ENCODE measurements at regions not wholly inside any gene's neighbourhood (a gene's known extent, or its start where the extent isn't known, plus 50 kb on each side); places are given as distances from the start of the nearest gene placed in this dataset.

DNA sequence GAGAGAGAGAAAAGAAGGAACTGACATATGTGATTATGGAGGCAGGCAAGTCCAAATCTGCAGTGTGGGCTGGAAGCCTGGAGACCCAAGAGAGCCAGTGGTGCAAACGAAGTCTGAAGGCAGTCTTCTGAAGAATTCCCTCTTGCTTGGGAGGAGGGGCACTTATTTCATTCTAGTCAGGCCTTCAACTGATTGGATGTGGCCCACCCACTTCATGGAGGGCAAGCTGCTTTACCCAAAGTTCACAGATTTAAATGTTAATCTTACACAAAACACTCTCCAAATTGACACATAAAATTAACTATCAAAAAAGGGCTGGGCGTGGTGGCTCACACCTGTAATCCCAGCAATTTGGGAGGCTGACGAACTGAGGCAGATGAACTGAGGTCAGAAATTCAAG, 103.5 kb upstream of the RAB3GAP2 start:
- H3K4me1 Mint-ChIP-seq, result peaks cover 10% of the 10 kb centered on the region
- DNase-seq (ENCODE audit: low spot score in 2 of 2, unreplicated experiment in 2 of 2), result no peak
- no peak for TF ChIP-seq CTCF (IDR thresholded peaks at IDR 0.05; ENCODE audit: unreplicated experiment)

GRCh38 chr1:220374449-220374848, 102.2 kb upstream of the RAB3GAP2 start:
- no peak overlapping the region for H3K27ac Mint-ChIP-seq
- H3K4me3 Mint-ChIP-seq, result no peak overlapping the region
- peaks cover 22% of the 10 kb centered on the region for H3K4me1 Mint-ChIP-seq
- no peak for TF ChIP-seq CTCF (IDR thresholded peaks at IDR 0.05; ENCODE audit: unreplicated experiment)
- no peaks in the 10 kb centered on the region for H3K36me3 Mint-ChIP-seq
- peaks cover 7% of the 10 kb centered on the region for H3K9me3 Mint-ChIP-seq
- no peaks in the 10 kb centered on the region for H3K27me3 Mint-ChIP-seq (ENCODE audit: low read depth)
- no peak for DNase-seq (ENCODE audit: low spot score in 2 of 2, unreplicated experiment in 2 of 2)

More for the DNA sequence above, 103.5 kb upstream of the RAB3GAP2 start:
- Mint-ChIP-seq H3K27ac (no peak overlapping the region), H3K9me3 (peaks cover 13% of the 10 kb centered on the region), H3K27me3 (ENCODE audit: low read depth) (no peaks in the 10 kb centered on the region), H3K36me3 (no peaks in the 10 kb centered on the region), H3K4me3 (no peak overlapping the region)

DNA sequence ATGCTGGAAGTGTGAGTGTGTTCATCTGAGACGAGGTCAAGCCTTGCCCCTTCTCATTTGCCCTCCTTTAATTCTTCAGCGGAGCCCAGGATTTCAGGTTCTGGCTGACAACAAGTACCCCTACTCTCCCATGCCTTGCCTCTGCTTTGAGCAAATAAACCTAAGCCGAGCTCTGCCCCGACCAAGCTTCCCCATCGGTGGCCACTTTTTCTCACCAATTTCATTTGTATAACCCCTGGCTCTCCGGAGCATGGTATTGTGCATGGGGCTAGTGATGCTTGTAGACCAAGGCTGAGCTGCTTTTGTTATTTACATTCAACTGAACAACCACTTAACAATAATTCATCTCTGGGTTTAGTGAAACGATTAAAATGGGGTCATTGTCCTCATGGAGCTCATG, 100.2 kb upstream of the RAB3GAP2 start:
- no peaks in the 10 kb centered on the region for H3K36me3 Mint-ChIP-seq
- DNase-seq (ENCODE audit: low spot score in 2 of 2, unreplicated experiment in 2 of 2), result no peak
- peaks cover 37% of the 10 kb centered on the region for H3K4me1 Mint-ChIP-seq
- no peak overlapping the region for H3K4me3 Mint-ChIP-seq
- peaks cover 4% of the 10 kb centered on the region for H3K9me3 Mint-ChIP-seq
- no peaks in the 10 kb centered on the region for H3K27me3 Mint-ChIP-seq (ENCODE audit: low read depth)
- H3K27ac Mint-ChIP-seq, result no peak overlapping the region
- TF ChIP-seq CTCF (IDR thresholded peaks at IDR 0.05; ENCODE audit: unreplicated experiment), result no peak

DNA sequence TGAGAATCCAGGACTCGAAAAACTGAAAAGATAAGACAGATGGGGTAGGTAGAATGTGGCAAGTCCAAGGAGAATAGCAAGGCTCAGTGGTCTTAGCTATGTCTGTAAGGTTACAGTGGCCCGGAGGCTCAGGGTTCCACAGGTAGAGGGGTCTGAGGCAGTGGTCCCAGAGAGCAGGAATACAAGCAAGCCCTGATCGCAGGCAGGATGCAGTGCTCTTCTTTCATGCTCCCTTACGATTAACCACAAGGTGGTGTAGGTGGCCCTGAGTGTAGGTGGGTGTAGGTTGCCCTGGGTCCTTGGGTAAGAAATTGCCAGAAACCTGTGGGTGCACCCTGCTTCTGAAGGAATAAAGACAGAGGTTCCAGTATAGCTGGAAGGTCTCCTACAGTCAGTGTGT, 99.1 kb upstream of the RAB3GAP2 start:
- no peaks in the 10 kb centered on the region for H3K27me3 Mint-ChIP-seq (ENCODE audit: low read depth)
- no peak for TF ChIP-seq CTCF (IDR thresholded peaks at IDR 0.05; ENCODE audit: unreplicated experiment)
- no peak overlapping the region for H3K4me3 Mint-ChIP-seq
- H3K36me3 Mint-ChIP-seq, result no peaks in the 10 kb centered on the region
- DNase-seq (ENCODE audit: low spot score in 2 of 2, unreplicated experiment in 2 of 2), result no peak
- peaks cover 37% of the 10 kb centered on the region for H3K4me1 Mint-ChIP-seq
- no peak overlapping the region for H3K27ac Mint-ChIP-seq
- H3K9me3 Mint-ChIP-seq, result peaks cover 4% of the 10 kb centered on the region

GRCh38 chr1:220370041-220370700, 97.9 kb upstream of the RAB3GAP2 start:
- no peak overlapping the region for H3K4me3 Mint-ChIP-seq

More at GRCh38 chr1:220370041-220370700, 97.9 kb upstream of the RAB3GAP2 start:
- TF ChIP-seq CTCF (IDR thresholded peaks at IDR 0.05; ENCODE audit: unreplicated experiment), result no peak
- Mint-ChIP-seq H3K27ac (peak overlapping the region; percentile 94), H3K27me3 (ENCODE audit: low read depth) (no peaks in the 10 kb centered on the region), H3K36me3 (no peaks in the 10 kb centered on the region), H3K9me3 (no peaks in the 10 kb centered on the region), H3K4me1 (peaks cover 37% of the 10 kb centered on the region)
- DNase-seq (ENCODE audit: low spot score in 2 of 2, unreplicated experiment in 2 of 2), result no peak
